Hematopoietic multipotent progenitor cell treated with erythropoietin and hydrocortisone succinate and interleukin-3 and kit ligand, for 8 days (in vitro differentiated cells): ENCODE measurements at regions not wholly inside any gene's neighbourhood (a gene's known extent, or its start where the extent isn't known, plus 50 kb on each side); places are given as distances from the start of the nearest gene placed in this dataset.
"Not testable (repeated sequence)": the region's sequence is repeated elsewhere in the genome, so short reads cannot be mapped to it uniquely, and the experiment has no call there.

Experiments used
- DNase-seq: peaks from one replicate; pipeline ENCODE4 v3.0.0-alpha.2; 2015

GRCh38 chr7:1300636-1301035 is 68.0 kb downstream of the UNCX start:
- DNase-seq = no peak

- DNase-seq = no peak
These were observed 68.6 kb downstream of the UNCX start for GRCh38 chr7:1301054-1301881.

GRCh38 chr7:1301882-1302251 is 69.2 kb downstream of the UNCX start:
- DNase-seq = no peak

GRCh38 chr7:1302936-1303335 is 70.3 kb downstream of the UNCX start:
- no peak for DNase-seq

GRCh38 chr7:1304011-1304410 is 71.3 kb downstream of the UNCX start:
- not testable (repeated sequence) for DNase-seq

- no peak for DNase-seq
These were observed 73.2 kb downstream of the UNCX start for GRCh38 chr7:1305873-1306272.

GRCh38 chr7:1307828-1308227 is 75.2 kb downstream of the UNCX start:
- no peak for DNase-seq

GRCh38 chr7:1309290-1309689 is 76.6 kb downstream of the UNCX start:
- DNase-seq = no peak

GRCh38 chr7:1309996-1310395 is 77.3 kb downstream of the UNCX start:
- DNase-seq = no peak

- no peak for DNase-seq
These were observed 78.3 kb downstream of the UNCX start for GRCh38 chr7:1310936-1311335.

- DNase-seq = no peak
These were observed 78.9 kb downstream of the UNCX start for GRCh38 chr7:1311406-1312135.

GRCh38 chr7:1312136-1313070 is 79.7 kb downstream of the UNCX start:
- DNase-seq = no peak

- DNase-seq = no peak
These were observed 80.9 kb downstream of the UNCX start for GRCh38 chr7:1313613-1314012.

- DNase-seq = no peak
These were observed 81.6 kb downstream of the UNCX start for GRCh38 chr7:1314021-1314907.

- no peak for DNase-seq
These were observed 82.3 kb downstream of the UNCX start for GRCh38 chr7:1314908-1315450.

- DNase-seq = no peak
These were observed 83.4 kb downstream of the UNCX start for GRCh38 chr7:1316086-1316485.

- no peak for DNase-seq
These were observed 85.0 kb downstream of the UNCX start for GRCh38 chr7:1317646-1318045.

- DNase-seq = no peak
These were observed 85.4 kb downstream of the UNCX start for GRCh38 chr7:1318051-1318450.

GRCh38 chr7:1318661-1319060 is 86.0 kb downstream of the UNCX start:
- no peak for DNase-seq

GRCh38 chr7:1320616-1321240 is 88.1 kb downstream of the UNCX start:
- no peak for DNase-seq
